Neuronal stem cell (in vitro differentiated cells): ENCODE measurements at regions not wholly inside any gene's neighbourhood (a gene's known extent, or its start where the extent isn't known, plus 50 kb on each side); places are given as distances from the start of the nearest gene placed in this dataset.

Source experiments
- DNase-seq: peaks from one replicate; pipeline ENCODE4 v3.0.0-alpha.2; 2013; ENCODE audit warnings: low spot score
- H2AFZ ChIP-seq: one replicate; pipeline ENCODE4 v1.6.1; 2013; ENCODE audit warnings: mild to moderate bottlenecking, low read length, inconsistent platforms
- H2AK5ac ChIP-seq: 2 replicates; pipeline ENCODE4 v1.6.1; 2013; ENCODE audit warnings: low read depth, mild to moderate bottlenecking, inconsistent platforms, low read length, moderate library complexity, mixed read lengths
- H2BK120ac ChIP-seq: 2 replicates; pipeline ENCODE4 v1.6.1; 2013; ENCODE audit warnings: low read depth, mild to moderate bottlenecking, inconsistent platforms, low read length, moderate library complexity, mixed read lengths
- H2BK12ac ChIP-seq: one replicate; pipeline ENCODE4 v1.6.1; 2013; ENCODE audit warnings: low read length, inconsistent platforms
- H2BK15ac ChIP-seq: 2 replicates; pipeline ENCODE4 v1.6.1; 2013; ENCODE audit warnings: mild to moderate bottlenecking, low read length, inconsistent platforms, mixed read lengths
- H2BK5ac ChIP-seq: one replicate; pipeline ENCODE4 v1.6.1; 2013; ENCODE audit warnings: inconsistent platforms, mild to moderate bottlenecking, low read length, moderate library complexity
- H3K14ac ChIP-seq: one replicate; pipeline ENCODE4 v1.6.1; 2013; ENCODE audit warnings: low read length, inconsistent platforms
- H3K18ac ChIP-seq: 2 replicates; pipeline ENCODE4 v1.6.1; 2013; ENCODE audit warnings: low read length, inconsistent platforms
- H3K23ac ChIP-seq: 2 replicates; pipeline ENCODE4 v1.6.1; 2013; ENCODE audit warnings: low read depth, mild to moderate bottlenecking, mixed read lengths, low read length, inconsistent platforms; ENCODE audit not compliant: poor library complexity
- H3K27ac ChIP-seq: replicated peaks from 3 replicates; pipeline ENCODE4 v1.5.1; 2013; ENCODE audit warnings: low read length, inconsistent platforms
- H3K27me3 ChIP-seq, 3 experiments: 2 replicates each; pipeline ENCODE4 v1.6.1; 2013; ENCODE audit warnings: low read length in 3 of 3, mild to moderate bottlenecking in 2 of 3, inconsistent platforms in 1 of 3, low read depth in 1 of 3, mixed read lengths in 1 of 3, moderate library complexity in 1 of 3; ENCODE audit not compliant: control insufficient read depth in 3 of 3, insufficient read depth in 3 of 3
- H3K36me3 ChIP-seq, 2 donors: replicated peaks in 1 of 2; 2 replicates each; pipeline ENCODE4 v1.6.1; 2013; ENCODE audit warnings: low read length in 2 of 2; ENCODE audit not compliant: control insufficient read depth in 2 of 2, insufficient read depth in 2 of 2
- H3K4ac ChIP-seq: 2 replicates; pipeline ENCODE4 v1.6.1; 2013; ENCODE audit warnings: inconsistent platforms, mild to moderate bottlenecking, low read length, moderate library complexity
- H3K4me1 ChIP-seq, 2 donors: 1 replicate in 1 of 2; 2 replicates in 1 of 2; pipeline ENCODE4 v1.6.1; 2013; ENCODE audit warnings: low read length in 2 of 2, low read depth in 1 of 2; ENCODE audit not compliant: control insufficient read depth in 2 of 2, insufficient read depth in 1 of 2
- H3K4me2 ChIP-seq: one replicate; pipeline ENCODE4 v1.6.1; 2013; ENCODE audit warnings: mild to moderate bottlenecking, low read length, inconsistent platforms; ENCODE audit not compliant: insufficient read depth, poor library complexity, severe bottlenecking
- H3K4me3 ChIP-seq, 2 donors: 2 replicates each; pipeline ENCODE4 v1.5.1; 2013; ENCODE audit warnings: low read length in 2 of 2, mild to moderate bottlenecking in 2 of 2, inconsistent platforms in 1 of 2, moderate library complexity in 1 of 2
- H3K79me1 ChIP-seq: one replicate; pipeline ENCODE4 v1.6.1; 2013; ENCODE audit warnings: low read depth, mild to moderate bottlenecking, inconsistent platforms, low read length, moderate library complexity
- H3K9ac ChIP-seq: one replicate; pipeline ENCODE4 v1.6.1; 2013; ENCODE audit warnings: mild to moderate bottlenecking, low read depth, low read length, inconsistent platforms; ENCODE audit not compliant: poor library complexity
- H3K9me3 ChIP-seq, 2 donors: replicated peaks in 1 of 2; 2 replicates each; pipeline versions ENCODE3 to v1.6.1; 2013; ENCODE audit warnings: low read length in 2 of 2, mild to moderate bottlenecking in 2 of 2, inconsistent platforms in 1 of 2, low read depth in 1 of 2, mixed read lengths in 1 of 2, moderate library complexity in 1 of 2; ENCODE audit not compliant: control insufficient read depth in 2 of 2, insufficient read depth in 1 of 2
- H4K8ac ChIP-seq: one replicate; pipeline ENCODE4 v1.6.1; 2013; ENCODE audit warnings: low read depth, mild to moderate bottlenecking, inconsistent platforms, low read length, moderate library complexity
- H4K91ac ChIP-seq: one replicate; pipeline ENCODE4 v1.6.1; 2013; ENCODE audit warnings: low read length, low read depth, mild to moderate bottlenecking, inconsistent platforms; ENCODE audit not compliant: poor library complexity
- WGBS, 2 donors: extraction: QIAGEN DNeasy Blood & Tissue Kit; methylation state at CpG; one replicate each; pipeline ENCODE4 v1.1.7; 2013; ENCODE audit warnings: missing lambda C conversion rate in 2 of 2, mixed read lengths in 1 of 2; ENCODE audit not compliant: insufficient read length in 2 of 2, insufficient replicate concordance in 1 of 2; ENCODE audit errors: extremely low coverage in 2 of 2; 5-methylcytosine and 5-hydroxymethylcytosine counted together

GRCh38 chr16:35310999-35311398 lies 1851.6 kb downstream of the TP53TG3F start:
- no peak overlapping the region for H4K91ac ChIP-seq
- no peak for DNase-seq
- no peak overlapping the region for H2BK15ac ChIP-seq
- H3K27ac ChIP-seq = no peak overlapping the region
- H3K23ac ChIP-seq = no peak overlapping the region
- no peak overlapping the region for H2BK5ac ChIP-seq
- no peak overlapping the region for H2AFZ ChIP-seq
- no peak overlapping the region for H2BK12ac ChIP-seq
- no peak overlapping the region for H4K8ac ChIP-seq
- H3K14ac ChIP-seq = no peak overlapping the region
- no peak overlapping the region for H3K4me2 ChIP-seq
- H2AK5ac ChIP-seq = no peak overlapping the region
- H3K9ac ChIP-seq = no peak overlapping the region
- no peak overlapping the region for H3K18ac ChIP-seq
- H3K4me3 ChIP-seq = no peak overlapping the region
- H3K36me3 ChIP-seq = no peaks in the 10 kb centered on the region
- no peaks in the 10 kb centered on the region for H3K79me1 ChIP-seq
- no peaks in the 10 kb centered on the region for H3K27me3 ChIP-seq
- no peak overlapping the region for H3K4ac ChIP-seq
- H2BK120ac ChIP-seq = no peak overlapping the region
- peaks cover 0 to 64% of the 10 kb centered on the region in 2 donors for H3K9me3 ChIP-seq
- no peaks in the 10 kb centered on the region for H3K4me1 ChIP-seq
- no CpG with 5 or more reads among the region's 3 CpGs for WGBS, 2 donors

GRCh38 chr16:35311475-35311874 lies 1852.1 kb downstream of the TP53TG3F start:
- Histone ChIP-seq H3K14ac (no peak overlapping the region), H3K4me3 (peak overlapping the region in 1 of 2 donors; percentile 58), H3K9me3 (peaks cover 0 to 68% of the 10 kb centered on the region in 2 donors), H2BK12ac (no peak overlapping the region), H3K79me1 (no peaks in the 10 kb centered on the region), H2AK5ac (no peak overlapping the region), H3K4me1 (no peaks in the 10 kb centered on the region), H3K36me3 (no peaks in the 10 kb centered on the region), H3K27ac (no peak overlapping the region), H3K9ac (no peak overlapping the region), H2BK120ac (no peak overlapping the region), H4K91ac (no peak overlapping the region), H2BK5ac (no peak overlapping the region), H3K4me2 (no peak overlapping the region), H2AFZ (no peak overlapping the region), H4K8ac (no peak overlapping the region), H3K23ac (no peak overlapping the region), H3K4ac (no peak overlapping the region), H3K18ac (no peak overlapping the region), H2BK15ac (no peak overlapping the region), H3K27me3 (no peaks in the 10 kb centered on the region)
- WGBS, 2 donors = no CpG with 5 or more reads among the region's 10 CpGs
- DNase-seq = no peak

GRCh38 chr16:35314298-35314697 lies 1854.9 kb downstream of the TP53TG3F start:
- H3K27ac ChIP-seq = no peak overlapping the region
- no peak overlapping the region for H2AFZ ChIP-seq
- H3K4me1 ChIP-seq = no peaks in the 10 kb centered on the region
- no peak overlapping the region for H3K18ac ChIP-seq
- H2BK120ac ChIP-seq = no peak overlapping the region
- no peak overlapping the region for H4K8ac ChIP-seq
- H3K79me1 ChIP-seq = no peaks in the 10 kb centered on the region
- no peak overlapping the region for H2AK5ac ChIP-seq
- no peak overlapping the region for H3K4me3 ChIP-seq
- DNase-seq = no peak
- no peak overlapping the region for H3K14ac ChIP-seq
- no peak overlapping the region for H3K4ac ChIP-seq
- no peak overlapping the region for H4K91ac ChIP-seq
- H3K9me3 ChIP-seq = peaks cover 0 to 52% of the 10 kb centered on the region in 2 donors
- H3K27me3 ChIP-seq = no peaks in the 10 kb centered on the region
- no CpG with 5 or more reads among the region's 3 CpGs for WGBS, 2 donors
- no peak overlapping the region for H3K9ac ChIP-seq
- no peak overlapping the region for H2BK12ac ChIP-seq
- H3K4me2 ChIP-seq = no peak overlapping the region
- H3K23ac ChIP-seq = no peak overlapping the region
- H2BK5ac ChIP-seq = no peak overlapping the region
- no peaks in the 10 kb centered on the region for H3K36me3 ChIP-seq
- H2BK15ac ChIP-seq = no peak overlapping the region

GRCh38 chr16:35319536-35320192 lies 1860.3 kb downstream of the TP53TG3F start:
- H2AK5ac ChIP-seq = no peak overlapping the region
- no peak overlapping the region for H3K27ac ChIP-seq
- H2BK15ac ChIP-seq = no peak overlapping the region
- H2BK5ac ChIP-seq = no peak overlapping the region
- H4K8ac ChIP-seq = no peak overlapping the region
- WGBS, 2 donors = no CpG with 5 or more reads among the region's 2 CpGs
- no peak overlapping the region for H3K4ac ChIP-seq
- H2AFZ ChIP-seq = no peak overlapping the region
- no peaks in the 10 kb centered on the region for H3K4me1 ChIP-seq
- H3K27me3 ChIP-seq = no peaks in the 10 kb centered on the region
- H2BK120ac ChIP-seq = no peak overlapping the region
- no peak overlapping the region for H3K4me2 ChIP-seq
- no peak overlapping the region for H3K14ac ChIP-seq
- H3K79me1 ChIP-seq = no peaks in the 10 kb centered on the region
- no peak for DNase-seq
- no peak overlapping the region for H4K91ac ChIP-seq
- no peaks in the 10 kb centered on the region for H3K36me3 ChIP-seq
- no peak overlapping the region for H3K4me3 ChIP-seq
- no peak overlapping the region for H3K23ac ChIP-seq
- H2BK12ac ChIP-seq = no peak overlapping the region
- peaks cover 0 to 29% of the 10 kb centered on the region in 2 donors for H3K9me3 ChIP-seq
- H3K18ac ChIP-seq = no peak overlapping the region
- H3K9ac ChIP-seq = no peak overlapping the region
